ENCODE measurements at regions not wholly inside any gene's neighbourhood (a gene's known extent, or its start where the extent isn't known, plus 50 kb on each side); places are given as distances from the start of the nearest gene placed in this dataset.
"Not testable (repeated sequence)": the region's sequence is repeated elsewhere in the genome, so short reads cannot be mapped to it uniquely, and the experiment has no call there.

- DNase-seq (ENCODE audit: low spot score): no peak
Measured at GRCh38 chr10:60569681-60570080, 180.0 kb upstream of the ANK3 start.

- no peak for DNase-seq (ENCODE audit: low spot score)
Measured at GRCh38 chr10:60566096-60566495, 176.4 kb upstream of the ANK3 start.

GRCh38 chr10:60565492-60565891 is 175.8 kb upstream of the ANK3 start:
- no peak for DNase-seq (ENCODE audit: low spot score)

- no peak for DNase-seq (ENCODE audit: low spot score)
Measured at GRCh38 chr10:60564475-60564874, 174.8 kb upstream of the ANK3 start.

- no peak for DNase-seq (ENCODE audit: low spot score)
Measured at GRCh38 chr10:60560451-60560850, 170.8 kb upstream of the ANK3 start.

GRCh38 chr10:60555700-60556099 is 166.0 kb upstream of the ANK3 start:
- no peak for DNase-seq (ENCODE audit: low spot score)

GRCh38 chr10:60549686-60550085 is 160.0 kb upstream of the ANK3 start:
- DNase-seq (ENCODE audit: low spot score): peak; percentile 23

- DNase-seq (ENCODE audit: low spot score): no peak
Measured at GRCh38 chr10:60542657-60543056, 153.0 kb upstream of the ANK3 start.

- no peak for DNase-seq (ENCODE audit: low spot score)
Measured at GRCh38 chr10:60541451-60541850, 151.8 kb upstream of the ANK3 start.

- DNase-seq (ENCODE audit: low spot score): no peak
Measured at GRCh38 chr10:60537697-60538096, 148.0 kb upstream of the ANK3 start.

- no peak for DNase-seq (ENCODE audit: low spot score)
Measured at GRCh38 chr10:60536529-60537114, 146.9 kb upstream of the ANK3 start.

- DNase-seq (ENCODE audit: low spot score): no peak
Measured at GRCh38 chr10:60535427-60535826, 145.8 kb upstream of the ANK3 start.

GRCh38 chr10:60534761-60535389 is 145.2 kb upstream of the ANK3 start:
- no peak for DNase-seq (ENCODE audit: low spot score)

GRCh38 chr10:60532696-60533468 is 143.2 kb upstream of the ANK3 start:
- no peak for DNase-seq (ENCODE audit: low spot score)

- no peak for DNase-seq (ENCODE audit: low spot score)
Measured at GRCh38 chr10:60531006-60531405, 141.3 kb upstream of the ANK3 start.

- no peak for DNase-seq (ENCODE audit: low spot score)
Measured at GRCh38 chr10:60527676-60528075, 138.0 kb upstream of the ANK3 start.

- DNase-seq (ENCODE audit: low spot score): no peak
Measured at GRCh38 chr10:60525716-60526585, 136.3 kb upstream of the ANK3 start.

GRCh38 chr10:60524541-60524940 is 134.9 kb upstream of the ANK3 start:
- no peak for DNase-seq (ENCODE audit: low spot score)

GRCh38 chr10:60523371-60523770 is 133.7 kb upstream of the ANK3 start:
- not testable (repeated sequence) for DNase-seq (ENCODE audit: low spot score)

- no peak for DNase-seq (ENCODE audit: low spot score)
Measured at GRCh38 chr10:60522617-60523016, 132.9 kb upstream of the ANK3 start.

GRCh38 chr10:60521974-60522405 is 132.3 kb upstream of the ANK3 start:
- DNase-seq (ENCODE audit: low spot score): peak; percentile 22

GRCh38 chr10:60518745-60519144 is 129.1 kb upstream of the ANK3 start:
- no peak for DNase-seq (ENCODE audit: low spot score)
